Stimulated activated CD4-positive, alpha-beta T cell treated with anti-CD3 and anti-CD28 coated beads, Interleukin-12 subunit alpha, Interleukin-12 subunit beta, amount 100 ng/mL, for 48 hours (primary cell): ENCODE measurements at regions not wholly inside any gene's neighbourhood (a gene's known extent, or its start where the extent isn't known, plus 50 kb on each side); places are given as distances from the start of the nearest gene placed in this dataset.
"Not testable (repeated sequence)": the region's sequence is repeated elsewhere in the genome, so short reads cannot be mapped to it uniquely, and the experiment has no call there.

Experiments used
- DNase-seq, 3 donors: peaks; one replicate each; pipeline ENCODE4 v3.0.0-alpha.2; 2020; ENCODE audit warnings: low read depth in 2 of 3, low spot score in 1 of 3

GRCh38 chr5:30401479-30402058, 791.9 kb upstream of the CDH6 start:
- no peak for DNase-seq

GRCh38 chr5:30398423-30398822, 795.1 kb upstream of the CDH6 start:
- DNase-seq: no peak

GRCh38 chr5:30392897-30393296, 800.6 kb upstream of the CDH6 start:
- no peak for DNase-seq

- DNase-seq: no peak
Observed at GRCh38 chr5:30390095-30390494, 803.4 kb upstream of the CDH6 start.

GRCh38 chr5:30387974-30388632, 805.4 kb upstream of the CDH6 start:
- no peak for DNase-seq

- no peak for DNase-seq
Observed at GRCh38 chr5:30385754-30386153, 807.7 kb upstream of the CDH6 start.

- DNase-seq: no peak
Observed at GRCh38 chr5:30384171-30384570, 809.3 kb upstream of the CDH6 start.

GRCh38 chr5:30380228-30380627, 813.3 kb upstream of the CDH6 start:
- no peak for DNase-seq

GRCh38 chr5:30376848-30377247, 816.6 kb upstream of the CDH6 start:
- no peak for DNase-seq

GRCh38 chr5:30368064-30368463, 825.4 kb upstream of the CDH6 start:
- no peak for DNase-seq

GRCh38 chr5:30365031-30365430, 828.5 kb upstream of the CDH6 start:
- not testable (repeated sequence) for DNase-seq

GRCh38 chr5:30357371-30357770, 836.1 kb upstream of the CDH6 start:
- no peak for DNase-seq

- no peak for DNase-seq
Observed at GRCh38 chr5:30355675-30356074, 837.8 kb upstream of the CDH6 start.

GRCh38 chr5:30347858-30348257, 845.6 kb upstream of the CDH6 start:
- no peak for DNase-seq

- not testable (repeated sequence) for DNase-seq
Observed at GRCh38 chr5:30345539-30346345, 847.7 kb upstream of the CDH6 start.

- DNase-seq: no peak
Observed at GRCh38 chr5:30343707-30344106, 849.8 kb upstream of the CDH6 start.

GRCh38 chr5:30341466-30341865, 852.0 kb upstream of the CDH6 start:
- no peak for DNase-seq

GRCh38 chr5:30337084-30337573, 856.4 kb upstream of the CDH6 start:
- no peak for DNase-seq

- no peak for DNase-seq
Observed at GRCh38 chr5:30331534-30331933, 862.0 kb upstream of the CDH6 start.

GRCh38 chr5:30325795-30326194, 867.7 kb upstream of the CDH6 start:
- no peak for DNase-seq

GRCh38 chr5:30324083-30324482, 869.4 kb upstream of the CDH6 start:
- no peak for DNase-seq

- DNase-seq: no peak
Observed at GRCh38 chr5:30287890-30288289, 905.6 kb upstream of the CDH6 start.
